GM21447 (cell line): ENCODE measurements at regions not wholly inside any gene's neighbourhood (a gene's known extent, or its start where the extent isn't known, plus 50 kb on each side); places are given as distances from the start of the nearest gene placed in this dataset.

Experiments
- ATAC-seq: cut with Tn5 transposase; IDR thresholded peaks from one replicate; pipeline ENCODE4 v1.9.1; 2021; ENCODE audit not compliant: unreplicated experiment

DNA sequence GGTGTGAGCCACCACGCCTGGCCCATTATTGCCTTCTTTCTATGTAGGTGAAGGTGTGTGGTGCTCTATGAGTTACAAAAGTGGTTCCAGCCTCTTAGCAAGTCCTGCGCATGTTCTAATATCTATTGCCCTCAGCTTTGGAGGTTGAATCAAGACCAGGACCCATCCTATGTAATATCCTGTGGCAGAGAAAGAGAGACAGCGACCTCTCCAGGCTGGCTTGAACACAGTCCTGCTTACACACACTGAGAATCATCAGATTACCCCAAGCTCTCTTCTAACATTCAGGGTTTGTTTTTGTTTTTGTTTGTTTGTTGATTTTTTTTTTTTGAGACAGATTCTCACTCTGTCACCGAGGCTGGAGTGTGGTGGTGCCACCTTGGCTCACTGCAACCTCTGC is 94.7 kb upstream of the OSMR start:
- ATAC-seq, result no peak

DNA sequence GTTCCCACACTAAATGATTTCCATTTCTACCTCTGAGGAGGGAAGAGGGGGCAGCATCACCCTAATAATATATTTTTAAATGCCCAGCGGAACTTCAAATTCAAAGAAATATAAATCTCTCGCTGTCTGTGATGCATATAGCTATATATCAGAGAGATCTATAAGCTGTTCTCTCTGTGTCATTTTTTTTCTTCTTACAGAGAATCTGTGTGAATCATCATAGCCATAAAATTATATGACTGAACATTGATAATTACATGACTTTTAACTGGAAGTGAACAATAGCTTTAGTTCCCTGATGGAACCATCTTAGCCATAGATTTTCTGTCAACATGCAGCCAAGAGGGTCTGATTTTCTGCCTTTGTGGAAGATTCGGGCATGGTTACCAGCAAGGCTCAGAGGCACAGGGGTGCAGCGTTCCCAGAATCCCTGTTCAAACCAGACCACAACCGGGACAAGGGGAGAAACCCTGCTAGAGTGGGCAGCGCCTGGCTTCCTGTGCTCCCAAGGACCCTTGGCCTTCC is 93.7 kb upstream of the OSMR start:
- ATAC-seq, result no peak

DNA sequence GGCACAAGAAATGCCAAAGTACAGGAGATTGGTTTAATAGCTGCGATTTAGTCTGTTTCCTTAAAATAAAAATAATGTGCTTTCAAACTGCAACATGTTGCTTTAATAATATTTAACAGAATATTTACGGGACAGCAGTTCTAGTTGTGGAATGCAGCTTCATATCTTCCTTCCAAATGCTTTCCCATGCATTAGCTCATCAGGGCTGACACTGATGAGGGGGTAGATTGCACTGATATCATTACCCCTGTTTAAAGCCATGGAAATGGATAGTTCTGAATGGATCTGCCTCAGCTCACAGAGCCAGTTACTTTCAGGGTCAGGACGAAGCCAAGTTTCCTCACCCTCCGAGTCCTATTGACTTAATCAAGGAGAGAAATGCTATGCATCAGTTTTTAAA is 93.2 kb upstream of the OSMR start:
- ATAC-seq, result no peak

DNA sequence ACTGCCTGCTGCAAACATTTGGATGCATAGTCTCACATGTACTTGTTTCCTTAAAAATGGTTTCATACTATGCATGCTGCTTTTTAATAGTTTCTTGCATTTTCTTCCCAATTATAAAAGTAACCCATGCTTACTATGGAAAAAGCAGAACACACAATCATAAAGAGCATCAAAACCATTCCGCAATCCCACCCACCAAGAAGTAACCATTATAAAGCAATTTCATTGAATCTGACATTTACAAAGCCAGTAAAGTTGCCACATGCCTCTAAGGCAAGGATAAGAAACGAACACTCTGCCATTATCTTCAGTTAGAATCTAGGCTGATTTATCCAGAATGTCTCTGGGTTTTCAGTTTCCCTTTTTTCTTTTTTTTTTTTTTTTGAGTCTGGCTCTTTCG is 92.7 kb upstream of the OSMR start:
- no peak for ATAC-seq

DNA sequence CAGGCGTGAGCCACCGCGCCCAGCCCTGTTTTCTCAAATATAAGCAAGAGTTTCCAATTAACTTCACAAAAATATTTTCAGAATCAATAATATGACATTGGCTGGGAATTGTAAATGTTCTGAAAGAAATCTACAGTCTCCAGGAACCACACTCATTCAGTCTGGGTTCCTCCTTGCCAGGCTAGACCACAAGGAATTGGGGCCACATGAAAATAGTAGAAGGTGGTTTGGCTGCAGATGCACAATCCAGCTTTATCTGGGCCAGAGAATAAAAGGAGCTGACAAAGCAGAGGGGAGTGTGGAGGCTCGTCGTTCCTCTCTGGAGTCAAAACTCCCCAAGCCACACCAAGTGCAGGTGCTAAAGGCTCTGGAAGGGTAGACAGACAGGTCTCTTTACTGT is 92.0 kb upstream of the OSMR start:
- ATAC-seq, result no peak

DNA sequence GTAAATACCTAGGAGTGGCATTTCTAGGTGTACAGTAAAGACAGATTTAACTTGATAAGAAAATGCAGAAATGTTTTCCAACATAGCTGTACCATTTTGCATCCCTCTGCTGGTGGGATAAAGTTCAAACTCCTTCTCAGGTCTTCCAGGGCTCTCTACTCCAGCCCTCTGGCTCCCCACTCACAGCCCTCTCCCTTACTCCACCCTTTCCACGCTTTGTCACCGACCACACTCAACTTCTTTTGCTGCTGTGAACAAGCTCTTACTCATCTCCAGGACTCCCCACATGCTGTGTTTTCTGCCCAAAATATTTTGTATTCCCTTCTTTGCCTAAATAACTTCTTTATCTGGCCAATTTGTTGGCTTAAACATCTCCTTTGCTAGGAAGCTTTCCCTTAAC is 90.6 kb upstream of the OSMR start:
- no peak for ATAC-seq

DNA sequence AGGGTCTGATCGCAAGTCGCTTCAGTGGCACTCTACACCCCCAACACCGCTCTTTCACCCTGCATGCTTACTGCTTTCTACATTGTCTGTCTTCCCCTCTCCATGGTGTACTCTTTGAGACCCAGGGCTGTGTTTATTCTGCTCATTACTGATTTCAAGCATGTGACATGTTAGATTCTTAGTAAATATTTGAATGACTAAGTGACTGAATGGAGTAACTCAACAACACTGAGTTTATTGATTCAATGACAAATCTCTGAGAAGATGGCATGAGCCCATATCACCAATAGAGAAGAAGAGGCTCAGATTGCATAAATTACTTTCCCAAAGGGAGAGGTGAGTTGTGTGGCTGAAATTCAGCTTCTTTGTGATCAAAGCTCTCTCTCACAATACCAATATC is 89.7 kb upstream of the OSMR start:
- no peak for ATAC-seq

DNA sequence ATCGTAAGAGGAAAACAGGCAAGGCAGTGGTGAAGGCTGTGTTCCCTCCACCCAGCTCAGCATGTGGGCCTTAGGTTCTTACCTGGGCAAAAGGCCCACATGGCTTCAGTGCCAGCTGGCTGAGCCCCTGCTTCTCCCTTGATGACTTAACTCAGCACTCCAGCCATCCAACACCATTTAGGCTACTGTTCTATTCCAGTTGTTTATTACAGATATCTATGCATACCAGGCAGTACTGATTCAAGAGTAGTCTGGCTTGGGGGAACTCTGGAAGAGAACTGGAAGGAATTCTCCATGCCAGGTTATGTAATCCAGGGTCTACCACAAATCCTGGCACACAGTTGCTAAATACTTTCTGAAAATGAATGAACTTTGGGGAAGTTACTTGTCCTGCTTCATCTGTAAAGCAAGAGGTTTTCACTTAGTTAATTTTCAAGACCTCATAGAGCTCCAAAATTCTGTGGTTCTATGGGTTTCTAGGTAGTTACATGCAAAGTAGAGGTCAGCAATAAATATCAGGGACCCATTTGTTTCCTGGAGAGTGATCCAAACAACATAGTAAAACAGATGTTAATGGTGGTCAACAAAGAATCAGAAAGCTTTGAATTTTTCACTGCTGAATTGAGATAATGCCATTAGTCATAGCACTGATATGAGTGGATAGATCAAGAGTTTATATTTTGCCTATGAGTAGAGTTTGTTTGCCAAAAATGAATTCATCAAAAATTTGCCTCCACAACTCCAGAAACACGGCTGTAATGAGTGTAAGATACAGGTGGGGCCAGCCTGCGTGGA is 88.2 kb upstream of the OSMR start:
- no peak for ATAC-seq

DNA sequence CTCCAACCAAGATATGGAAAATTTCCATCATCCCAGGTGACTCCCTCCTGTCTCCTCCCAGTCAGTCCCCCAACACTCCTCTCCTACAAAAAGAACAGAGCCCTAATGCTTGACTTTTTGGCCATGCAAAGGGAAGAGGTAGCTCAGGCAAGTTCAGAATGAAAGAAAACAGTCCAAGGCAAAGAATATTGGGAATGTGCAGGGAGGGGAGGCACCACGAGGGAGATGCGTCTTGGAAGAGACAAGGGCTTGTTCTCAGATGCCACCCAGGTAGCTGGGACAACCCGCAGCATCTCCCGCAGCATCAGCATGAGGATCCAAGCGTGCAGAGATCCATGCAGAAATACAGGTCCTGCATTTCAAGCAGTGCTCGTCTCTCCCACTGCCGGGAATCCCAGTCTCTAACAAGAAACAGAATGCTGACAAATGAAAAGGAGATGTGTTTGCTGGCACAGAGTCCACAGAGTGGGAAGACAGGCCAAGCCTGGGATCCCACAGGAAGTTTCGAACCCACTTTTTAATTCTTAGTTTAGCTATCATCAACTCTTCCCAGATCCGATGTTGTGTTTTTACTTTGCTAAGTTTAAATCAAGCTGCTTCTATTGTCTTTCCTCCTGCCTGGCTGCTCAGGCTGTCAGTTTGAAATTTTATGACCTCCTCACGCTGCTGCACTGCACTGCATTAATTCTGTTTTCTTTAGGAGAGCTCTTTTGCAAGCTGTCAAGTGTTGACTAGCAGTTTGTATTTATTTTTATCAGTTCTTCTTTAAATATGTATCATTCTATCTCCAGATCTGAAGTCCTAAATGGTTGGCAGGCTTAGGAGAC is 86.8 kb upstream of the OSMR start:
- no peak for ATAC-seq

DNA sequence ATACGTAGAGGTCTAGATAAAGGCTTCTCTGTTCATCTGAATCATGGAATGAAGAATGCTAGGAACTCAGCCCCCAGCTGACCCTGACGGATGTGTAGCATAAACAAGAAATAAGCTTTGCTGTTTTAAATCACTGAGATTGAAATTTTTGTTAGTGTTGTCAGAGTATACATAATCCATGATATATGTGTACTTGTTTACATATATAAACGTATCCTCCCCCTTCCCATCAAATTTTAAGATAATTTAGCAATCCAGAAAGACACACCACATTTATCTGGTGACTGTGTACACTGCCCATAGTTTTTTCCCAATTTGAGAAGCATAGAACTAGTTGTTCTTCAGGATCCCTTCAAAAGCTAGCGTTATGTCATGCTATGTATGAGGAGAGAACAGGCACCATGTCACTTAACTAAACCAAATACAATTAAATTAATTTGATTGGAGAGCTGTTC is 80.8 kb upstream of the OSMR start:
- no peak for ATAC-seq

DNA sequence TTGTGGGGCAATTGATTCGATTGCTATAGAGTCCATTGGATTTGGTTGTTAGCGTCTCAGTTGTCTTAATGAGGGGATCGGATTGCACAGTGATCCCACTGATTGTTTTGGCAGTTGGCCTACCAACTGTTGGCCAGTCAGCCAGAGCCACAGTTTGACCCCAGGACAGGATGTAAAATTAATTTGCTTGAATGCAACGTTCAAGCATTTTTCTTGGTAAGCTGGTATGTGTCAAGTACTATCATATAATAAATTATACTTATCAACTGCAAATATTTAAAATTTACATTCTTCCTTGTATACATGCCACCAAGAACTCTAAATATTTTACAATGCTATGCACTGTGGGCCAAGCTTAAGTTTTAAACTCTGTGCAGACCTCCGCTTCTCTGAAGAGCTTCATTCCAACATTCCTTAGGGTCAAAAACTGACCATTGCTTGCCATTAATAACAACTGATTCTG is 80.4 kb upstream of the OSMR start:
- ATAC-seq, result no peak

DNA sequence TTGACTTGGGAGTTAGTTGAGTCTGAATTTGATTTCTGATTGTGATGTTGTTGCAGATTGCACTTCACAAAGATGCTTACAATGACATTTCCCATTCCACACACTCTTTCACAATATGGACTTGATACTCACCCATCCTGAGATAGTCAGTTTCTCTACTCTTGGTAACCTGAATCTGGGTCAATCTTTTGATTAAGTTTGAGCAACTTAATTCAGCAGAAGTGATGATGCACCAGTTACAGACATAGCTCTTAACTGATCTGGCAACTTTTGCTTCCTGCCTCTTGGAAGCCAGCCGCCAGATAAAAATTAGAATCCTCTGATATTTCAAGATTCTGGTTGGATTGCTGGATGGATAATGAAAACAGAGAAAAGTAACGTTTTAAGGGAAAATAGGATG is 79.7 kb upstream of the OSMR start:
- no peak for ATAC-seq

DNA sequence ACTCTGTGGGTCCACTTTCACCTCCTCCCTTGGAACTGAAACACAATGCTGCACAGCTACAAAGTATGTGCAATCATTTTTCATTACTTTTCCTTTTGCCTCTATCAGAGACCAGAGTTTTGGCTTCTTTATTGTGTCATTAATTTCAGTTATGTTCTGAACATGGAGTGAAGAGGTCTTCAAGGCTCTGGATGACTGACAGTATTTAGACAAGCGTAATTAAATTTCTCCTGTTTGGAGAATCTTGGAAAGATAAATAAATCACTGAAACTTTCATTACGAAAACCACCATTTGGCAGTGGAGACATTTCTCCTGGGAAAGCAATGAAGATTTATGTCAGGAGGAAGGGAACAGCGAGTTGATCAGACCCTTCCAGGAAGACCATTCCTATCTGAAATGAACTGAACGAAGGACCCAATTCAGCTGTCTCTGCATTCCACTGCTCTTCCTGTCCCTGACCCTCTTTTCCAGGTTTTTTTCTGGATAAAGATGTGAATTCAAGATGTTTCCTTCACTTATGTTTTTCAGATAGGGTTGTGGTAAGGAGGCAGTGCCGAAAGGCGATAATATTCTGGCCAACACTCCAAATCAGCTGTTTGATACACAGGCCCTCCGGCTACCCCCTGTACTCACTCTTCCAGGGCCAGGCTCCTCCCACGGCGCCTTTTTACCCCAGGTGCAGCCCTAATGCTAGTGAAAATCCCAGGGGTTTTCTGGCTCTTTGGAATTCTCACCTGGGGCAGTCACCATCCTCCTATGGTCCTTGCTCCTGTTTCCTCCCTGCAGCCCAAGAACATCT is 77.2 kb upstream of the OSMR start:
- no peak for ATAC-seq

DNA sequence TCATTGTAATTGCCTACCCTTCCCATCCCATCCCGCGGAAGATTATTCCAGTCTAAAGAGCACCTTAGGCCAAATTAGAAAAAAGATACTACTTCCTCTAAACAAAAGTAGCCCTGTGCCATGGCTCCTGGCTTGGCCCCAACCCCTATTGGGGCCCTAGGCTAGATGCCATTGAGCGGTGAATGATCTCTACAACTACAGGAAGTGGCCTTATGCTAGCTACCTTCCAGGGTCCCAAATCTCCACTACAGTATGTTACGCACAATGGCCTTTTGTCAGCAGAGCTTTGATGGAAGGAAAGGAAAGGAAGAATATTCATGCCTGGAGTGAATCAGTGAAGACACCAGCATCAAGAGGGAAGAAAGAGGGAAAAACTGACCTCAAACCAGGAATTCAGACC is 73.3 kb upstream of the OSMR start:
- ATAC-seq, result no peak

DNA sequence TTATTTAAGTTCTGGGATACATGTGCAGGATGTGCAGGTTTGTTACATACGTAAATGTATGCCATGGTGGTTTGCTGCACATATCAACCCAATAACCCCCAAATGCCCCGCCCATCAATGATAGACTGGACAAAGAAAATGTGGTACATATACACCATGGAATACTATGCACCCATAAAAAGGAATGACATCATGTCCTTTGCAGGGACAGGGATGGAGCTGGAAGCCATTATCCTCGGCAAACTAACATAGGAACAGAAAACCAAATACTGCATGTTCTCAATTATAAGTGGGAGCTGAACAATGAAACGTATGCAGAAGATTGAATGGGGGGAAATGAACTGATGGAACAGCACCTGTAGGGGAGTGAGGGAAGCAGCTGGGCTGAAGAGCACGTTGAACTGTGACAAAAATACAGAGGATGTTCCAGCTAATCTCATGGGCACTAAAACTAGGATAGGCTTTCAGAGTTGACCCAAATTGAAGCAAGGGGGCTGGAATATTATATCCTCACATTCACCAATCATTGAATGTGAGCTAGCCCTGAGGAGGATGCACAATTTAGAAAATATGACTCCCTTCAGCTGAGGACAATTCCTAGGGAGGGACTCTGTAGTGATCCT is 70.5 kb upstream of the OSMR start:
- no peak for ATAC-seq

DNA sequence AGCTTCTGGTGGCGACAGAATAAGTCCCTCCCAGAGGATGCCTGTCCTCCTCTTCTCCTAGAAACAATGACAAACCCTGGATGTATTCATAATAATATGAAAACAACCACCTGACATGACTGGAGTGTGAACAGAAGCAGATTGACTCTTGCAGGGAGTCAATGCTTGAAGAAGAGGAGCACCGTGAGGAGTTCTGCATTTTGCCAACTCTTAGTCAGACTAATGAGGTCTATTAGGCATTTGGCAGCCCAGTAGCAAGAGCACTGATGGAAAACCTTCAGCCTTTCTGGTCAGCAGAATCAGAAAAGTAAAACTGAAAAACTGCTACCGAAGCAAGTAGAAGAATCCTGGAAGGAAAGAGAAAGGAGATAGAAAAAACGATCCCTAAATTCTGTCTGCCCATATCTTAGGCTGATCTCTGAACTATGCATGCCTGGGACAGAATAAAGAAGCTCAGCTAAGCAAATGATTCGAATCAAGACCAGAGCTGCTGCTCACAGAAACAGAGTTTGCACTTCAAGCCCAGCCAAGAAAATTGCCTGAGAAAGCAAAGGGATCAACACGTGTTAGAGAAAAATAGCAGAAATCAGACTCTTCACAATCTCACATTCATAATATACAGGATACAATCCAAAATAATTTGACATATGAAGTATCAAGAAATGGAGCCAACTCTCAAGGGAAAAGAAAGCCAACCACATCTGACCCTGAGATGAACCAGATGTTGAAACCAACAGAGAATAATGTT is 69.5 kb upstream of the OSMR start:
- ATAC-seq, result no peak

DNA sequence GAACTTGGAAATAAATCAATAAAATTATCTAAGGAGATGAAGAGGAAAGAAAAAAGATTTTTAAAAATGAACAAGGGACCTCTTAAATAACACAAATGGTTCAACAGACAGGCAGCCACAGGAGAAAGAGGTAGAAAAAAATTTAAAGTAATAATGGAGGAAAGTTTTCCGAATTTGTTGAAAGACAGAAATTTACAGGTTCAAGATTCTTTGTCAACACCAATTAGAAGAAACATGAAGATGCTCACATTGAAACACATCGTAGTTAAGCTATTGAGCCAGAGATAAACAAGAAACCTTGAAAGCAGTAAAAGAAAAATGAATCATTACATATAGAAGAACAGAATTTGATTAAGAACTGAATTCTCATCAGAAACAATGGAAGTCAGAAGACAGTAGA is 68.7 kb upstream of the OSMR start:
- ATAC-seq, result no peak

DNA sequence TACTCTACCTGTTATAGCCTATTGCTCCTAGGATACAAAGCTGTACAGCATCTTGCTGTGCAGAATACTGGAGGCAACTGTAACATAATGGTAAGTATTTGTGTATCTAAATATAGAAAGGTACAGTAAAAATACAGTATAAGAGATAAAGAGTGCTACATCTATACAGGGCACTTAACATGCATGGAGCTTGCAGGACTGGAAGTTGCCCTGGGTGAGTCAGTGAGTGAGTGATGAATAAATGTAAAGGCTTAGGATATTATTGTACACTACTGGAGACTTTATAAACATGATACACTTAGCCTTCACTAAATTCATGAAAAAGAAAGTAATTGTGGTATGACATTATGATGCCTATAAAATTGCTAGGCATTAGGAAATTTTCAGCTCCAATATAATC is 65.5 kb upstream of the OSMR start:
- no peak for ATAC-seq

DNA sequence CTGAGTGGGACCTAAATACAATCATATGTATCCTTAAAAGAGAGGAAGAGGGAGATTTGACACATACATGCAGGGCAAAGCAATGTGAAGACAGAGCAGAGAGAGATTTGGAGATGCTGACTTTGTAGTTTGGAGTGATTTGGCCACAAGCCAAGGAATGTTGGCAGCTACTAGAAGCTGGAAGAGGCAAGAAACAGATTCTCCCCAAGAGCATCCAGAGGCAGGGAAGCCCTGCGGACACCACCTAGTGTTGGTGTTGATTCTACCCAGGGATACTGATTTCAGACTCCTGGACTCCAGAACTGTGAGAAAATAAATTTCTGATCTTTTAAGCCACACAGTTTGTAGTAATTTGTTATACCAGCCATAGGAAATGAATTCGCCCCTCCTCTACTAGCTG is 64.9 kb upstream of the OSMR start:
- no peak for ATAC-seq

DNA sequence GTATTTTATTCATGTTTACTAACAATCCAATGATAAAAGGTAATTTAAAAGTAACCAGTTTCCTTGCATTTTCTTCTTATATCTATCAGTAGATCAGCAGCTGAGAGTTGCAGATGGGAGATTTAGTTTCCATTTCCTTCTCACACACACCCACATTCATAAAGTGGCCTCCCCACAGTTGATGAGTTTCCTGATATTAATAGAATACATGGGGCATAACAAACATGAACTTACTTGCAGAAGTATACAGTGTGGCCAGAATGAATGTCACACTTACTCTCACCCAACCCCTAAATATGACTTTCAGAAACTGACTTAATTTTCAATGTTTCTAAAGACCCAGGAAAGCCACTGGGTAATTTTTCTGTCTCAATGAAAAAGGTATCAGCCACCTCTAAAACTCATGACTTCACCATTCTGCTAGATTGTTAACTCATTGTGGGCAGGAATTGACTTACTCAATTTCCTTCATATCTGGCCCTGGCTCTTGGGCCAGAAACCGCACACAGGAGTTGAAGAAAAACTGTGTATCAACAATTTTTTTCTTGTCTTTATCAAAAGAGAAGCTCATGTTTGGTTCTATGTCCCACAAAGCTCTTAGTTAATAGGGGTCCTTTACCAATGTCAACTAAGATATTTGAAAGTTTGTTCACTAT is 63.5 kb upstream of the OSMR start:
- peak; percentile 65 for ATAC-seq
